Neural cell (in vitro differentiated cells): ENCODE measurements at regions not wholly inside any gene's neighbourhood (a gene's known extent, or its start where the extent isn't known, plus 50 kb on each side); places are given as distances from the start of the nearest gene placed in this dataset.

Source experiments
- H2AFZ ChIP-seq: fragments of 200-600, 300-800 bp; sonication (generic), shearing (Covaris generic); 2 replicates; pipeline ENCODE4 v1.6.0; 2014; ENCODE audit warnings: low read depth, mild to moderate bottlenecking, antibody characterized with exemption, low read length, moderate library complexity
- H3F3A ChIP-seq: fragments of 200-600 bp; shearing (Covaris generic); 2 replicates; pipeline ENCODE4 v1.6.1; 2016; ENCODE audit warnings: mild to moderate bottlenecking, moderate library complexity, mixed read lengths, antibody characterized with exemption, low read length; ENCODE audit not compliant: insufficient read depth, poor library complexity, severe bottlenecking
- H3K27ac ChIP-seq: fragments of 200-600, 300-800 bp; sonication (generic), shearing (Covaris generic); 2 replicates; pipeline ENCODE4 v1.5.1; 2014; ENCODE audit warnings: mild to moderate bottlenecking, low read length, moderate library complexity
- H3K27me3 ChIP-seq: fragments of 300-800, 200-600 bp; sonication (generic), shearing (Covaris generic); 2 replicates; pipeline ENCODE4 v1.6.0; 2014; ENCODE audit warnings: mild to moderate bottlenecking, low read depth, low read length, moderate library complexity; ENCODE audit not compliant: insufficient read depth
- H3K36me3 ChIP-seq: fragments of 300-800, 200-600 bp; sonication (generic), shearing (Covaris generic); 2 replicates; pipeline ENCODE4 v1.5.1; 2014; ENCODE audit warnings: mild to moderate bottlenecking, antibody characterized with exemption, low read length, moderate library complexity; ENCODE audit not compliant: insufficient read depth
- H3K4me2 ChIP-seq: fragments of 300-800, 200-600 bp; sonication (generic), shearing (Covaris generic); 2 replicates; pipeline ENCODE4 v1.6.0; 2014; ENCODE audit warnings: mild to moderate bottlenecking, low read length
- H3K4me3 ChIP-seq: fragments of 300-800, 200-600 bp; sonication (generic), shearing (Covaris generic); 2 replicates; pipeline ENCODE4 v1.5.1; 2014; ENCODE audit warnings: mild to moderate bottlenecking, low read length, moderate library complexity
- H3K79me2 ChIP-seq: fragments of 200-600 bp; shearing (Covaris generic); replicated peaks from 2 replicates; pipeline ENCODE4 v1.6.0; 2014; ENCODE audit warnings: mild to moderate bottlenecking, low read length, moderate library complexity; ENCODE audit not compliant: insufficient read depth
- H3K9ac ChIP-seq: fragments of 300-800, 200-600 bp; sonication (generic), shearing (Covaris generic); 2 replicates; pipeline ENCODE4 v1.6.1; 2016; ENCODE audit warnings: mild to moderate bottlenecking, low read length, mixed read lengths
- H3K9me2 ChIP-seq: fragments of 200-600 bp; shearing (Covaris generic); 2 replicates; pipeline ENCODE4 v1.6.1; 2016; ENCODE audit warnings: mild to moderate bottlenecking, low read length, mixed read lengths; ENCODE audit not compliant: insufficient read depth
- H3K9me3 ChIP-seq: fragments of 200-600, 300-800 bp; sonication (generic), shearing (Covaris generic); 2 replicates; pipeline ENCODE4 v1.6.1; 2016; ENCODE audit warnings: mild to moderate bottlenecking, mixed run types, low read length, moderate library complexity, mixed read lengths
- H4K20me1 ChIP-seq: fragments of 200-600 bp; shearing (Covaris generic); 2 replicates; pipeline ENCODE4 v1.6.1; 2016; ENCODE audit warnings: mild to moderate bottlenecking, mixed run types; ENCODE audit not compliant: insufficient read depth
- CTCF ChIP-seq: fragments of 450-650 bp; IDR thresholded peaks from 2 replicates; pipeline ENCODE4 v1.5.1; 2014; ENCODE audit warnings: antibody characterized with exemption, mild to moderate bottlenecking, moderate library complexity; ENCODE audit not compliant: poor library complexity, severe bottlenecking
- EP300 ChIP-seq: fragments of 450-650 bp; conservative IDR thresholded peaks from 2 replicates; pipeline ENCODE4 v1.6.1; 2014; ENCODE audit warnings: antibody characterized with exemption, mild to moderate bottlenecking, moderate library complexity; ENCODE audit not compliant: poor library complexity, severe bottlenecking
- EZH2 ChIP-seq: fragments of 200-600, 300-800 bp; shearing (Covaris generic), sonication (generic); IDR thresholded peaks from 2 replicates; pipeline ENCODE4 v1.6.1; 2014; ENCODE audit warnings: antibody characterized with exemption, low read length, borderline replicate concordance, mild to moderate bottlenecking; ENCODE audit not compliant: insufficient read depth, poor library complexity, severe bottlenecking
- MXI1 ChIP-seq: fragments of 450-650 bp; conservative IDR thresholded peaks from 2 replicates; pipeline ENCODE4 v1.6.1; 2014; ENCODE audit warnings: antibody characterized with exemption, mild to moderate bottlenecking; ENCODE audit not compliant: poor library complexity, severe bottlenecking
- POLR2AphosphoS5 ChIP-seq: IDR thresholded peaks from 2 replicates; pipeline ENCODE4 v1.6.1; 2012
- RAD21 ChIP-seq: fragments of 450-650 bp; conservative IDR thresholded peaks from 2 replicates; pipeline ENCODE4 v1.6.1; 2014; ENCODE audit warnings: antibody characterized with exemption, mild to moderate bottlenecking, moderate library complexity
- SMC3 ChIP-seq: fragments of 450-650 bp; conservative IDR thresholded peaks from 2 replicates; pipeline ENCODE4 v1.6.1; 2014; ENCODE audit warnings: antibody characterized with exemption, mild to moderate bottlenecking, moderate library complexity; ENCODE audit not compliant: poor library complexity
- TAF1 ChIP-seq: IDR thresholded peaks from 2 replicates; pipeline ENCODE4 v1.6.1; 2012; ENCODE audit warnings: low read depth
- TF ChIP-seq, protein P1 (sequence below): IDR thresholded peaks from 2 replicates; pipeline ENCODE4 v1.6.1; 2012; ENCODE audit warnings: borderline replicate concordance

DNA sequence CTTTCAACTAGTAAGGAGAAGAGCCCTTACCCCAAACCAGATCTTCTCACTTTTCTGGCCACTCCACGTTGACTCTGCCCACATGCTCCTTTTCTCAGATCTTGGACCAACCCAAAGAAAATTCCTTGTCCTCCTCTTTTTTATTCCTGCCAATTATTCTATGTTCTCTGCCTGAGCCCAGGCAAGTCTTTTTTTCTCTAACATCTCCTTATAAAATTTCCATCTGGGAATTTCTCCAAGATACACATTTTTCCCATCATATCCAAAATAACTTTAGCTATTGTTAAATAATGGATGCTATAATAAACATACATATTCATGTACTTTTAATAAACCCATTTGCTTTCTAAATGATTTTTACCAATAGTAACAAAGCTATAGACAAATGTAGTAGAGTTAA is 726.0 kb upstream of the ZNF385D start:
- Histone ChIP-seq H4K20me1 (no peaks in the 10 kb centered on the region), H3K36me3 (no peaks in the 10 kb centered on the region), H3K9ac (no peak overlapping the region), H3K79me2 (no peaks in the 10 kb centered on the region), H3K4me3 (no peak overlapping the region), H2AFZ (no peak overlapping the region), H3K4me2 (no peak overlapping the region), H3K27me3 (no peaks in the 10 kb centered on the region), H3K27ac (no peak overlapping the region), H3K9me2 (no peaks in the 10 kb centered on the region), H3K9me3 (no peaks in the 10 kb centered on the region), H3F3A (no peaks in the 10 kb centered on the region)
- no peak for TF ChIP-seq CTCF
- TF ChIP-seq EZH2, result no peak
- no peak for TF ChIP-seq EP300
- TF ChIP-seq RAD21, result no peak
- no peak for TF ChIP-seq SMC3
- TF ChIP-seq POLR2AphosphoS5, result no peak
- TF ChIP-seq MXI1, result no peak
- TF ChIP-seq TAF1, result no peak
- TF ChIP-seq, protein P1, sequence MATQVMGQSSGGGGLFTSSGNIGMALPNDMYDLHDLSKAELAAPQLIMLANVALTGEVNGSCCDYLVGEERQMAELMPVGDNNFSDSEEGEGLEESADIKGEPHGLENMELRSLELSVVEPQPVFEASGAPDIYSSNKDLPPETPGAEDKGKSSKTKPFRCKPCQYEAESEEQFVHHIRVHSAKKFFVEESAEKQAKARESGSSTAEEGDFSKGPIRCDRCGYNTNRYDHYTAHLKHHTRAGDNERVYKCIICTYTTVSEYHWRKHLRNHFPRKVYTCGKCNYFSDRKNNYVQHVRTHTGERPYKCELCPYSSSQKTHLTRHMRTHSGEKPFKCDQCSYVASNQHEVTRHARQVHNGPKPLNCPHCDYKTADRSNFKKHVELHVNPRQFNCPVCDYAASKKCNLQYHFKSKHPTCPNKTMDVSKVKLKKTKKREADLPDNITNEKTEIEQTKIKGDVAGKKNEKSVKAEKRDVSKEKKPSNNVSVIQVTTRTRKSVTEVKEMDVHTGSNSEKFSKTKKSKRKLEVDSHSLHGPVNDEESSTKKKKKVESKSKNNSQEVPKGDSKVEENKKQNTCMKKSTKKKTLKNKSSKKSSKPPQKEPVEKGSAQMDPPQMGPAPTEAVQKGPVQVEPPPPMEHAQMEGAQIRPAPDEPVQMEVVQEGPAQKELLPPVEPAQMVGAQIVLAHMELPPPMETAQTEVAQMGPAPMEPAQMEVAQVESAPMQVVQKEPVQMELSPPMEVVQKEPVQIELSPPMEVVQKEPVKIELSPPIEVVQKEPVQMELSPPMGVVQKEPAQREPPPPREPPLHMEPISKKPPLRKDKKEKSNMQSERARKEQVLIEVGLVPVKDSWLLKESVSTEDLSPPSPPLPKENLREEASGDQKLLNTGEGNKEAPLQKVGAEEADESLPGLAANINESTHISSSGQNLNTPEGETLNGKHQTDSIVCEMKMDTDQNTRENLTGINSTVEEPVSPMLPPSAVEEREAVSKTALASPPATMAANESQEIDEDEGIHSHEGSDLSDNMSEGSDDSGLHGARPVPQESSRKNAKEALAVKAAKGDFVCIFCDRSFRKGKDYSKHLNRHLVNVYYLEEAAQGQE, result no peak

DNA sequence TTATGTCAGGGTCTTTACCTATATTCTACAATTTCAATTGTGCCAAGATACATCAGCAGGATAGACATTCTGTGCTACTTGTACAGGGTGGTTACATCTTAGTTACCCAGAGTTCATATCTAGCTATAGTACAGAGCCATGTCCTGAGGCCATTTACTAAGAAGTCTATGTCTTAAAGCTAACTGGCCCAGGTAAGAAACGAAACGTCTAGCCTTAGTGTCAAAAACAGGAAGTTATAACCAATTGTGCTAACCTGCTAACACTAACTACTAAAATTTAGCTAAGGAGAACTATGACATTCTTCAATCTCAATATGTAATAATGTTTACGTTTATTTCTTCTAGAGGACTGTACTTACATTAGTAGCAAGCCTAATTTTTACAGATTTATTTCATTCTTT is 717.2 kb upstream of the UBE2E2 start:
- H3K79me2 ChIP-seq, result no peaks in the 10 kb centered on the region
- no peaks in the 10 kb centered on the region for H3F3A ChIP-seq
- no peaks in the 10 kb centered on the region for H3K27me3 ChIP-seq
- H4K20me1 ChIP-seq, result no peaks in the 10 kb centered on the region
- H3K4me3 ChIP-seq, result no peak overlapping the region
- no peak overlapping the region for H3K4me2 ChIP-seq
- no peak for TF ChIP-seq EP300
- no peak for TF ChIP-seq SMC3
- TF ChIP-seq RAD21, result no peak
- no peak for TF ChIP-seq POLR2AphosphoS5
- TF ChIP-seq EZH2, result no peak
- no peak for TF ChIP-seq MXI1
- no peak for TF ChIP-seq TAF1
- TF ChIP-seq, protein P1, result no peak
- H3K36me3 ChIP-seq, result no peaks in the 10 kb centered on the region
- no peak overlapping the region for H3K9ac ChIP-seq
- H3K27ac ChIP-seq, result no peak overlapping the region
- no peaks in the 10 kb centered on the region for H3K9me2 ChIP-seq
- no peak overlapping the region for H2AFZ ChIP-seq
- no peaks in the 10 kb centered on the region for H3K9me3 ChIP-seq
